22Rv1 (cell line): ENCODE measurements at regions not wholly inside any gene's neighbourhood (a gene's known extent, or its start where the extent isn't known, plus 50 kb on each side); places are given as distances from the start of the nearest gene placed in this dataset.

Experiments
- CTCF ChIP-seq: fragments of 450-650 bp; IDR thresholded peaks from 2 replicates; pipeline ENCODE4 v1.5.1; 2017; ENCODE audit warnings: mild to moderate bottlenecking
- ZFX ChIP-seq: fragments of 450-650 bp; IDR thresholded peaks from 2 replicates; pipeline ENCODE4 v1.6.1; 2017; ENCODE audit warnings: antibody characterized with exemption, borderline replicate concordance

- TF ChIP-seq CTCF (no peak), ZFX (no peak)
These were observed 483.0 kb upstream of the PFKP start for GRCh38 chr10:2584385-2584784.
